ENCODE measurements at regions not wholly inside any gene's neighbourhood (a gene's known extent, or its start where the extent isn't known, plus 50 kb on each side); places are given as distances from the start of the nearest gene placed in this dataset.

- intact Hi-C loops (cut with micrococcal nuclease) = no loop called here
These were observed 1024.4 kb upstream of the LRRTM1 start for GRCh38 chr2:81328968-81329367.

- intact Hi-C loops (cut with micrococcal nuclease) = no loop called here
These were observed 1023.4 kb upstream of the LRRTM1 start for GRCh38 chr2:81327911-81328310.

DNA sequence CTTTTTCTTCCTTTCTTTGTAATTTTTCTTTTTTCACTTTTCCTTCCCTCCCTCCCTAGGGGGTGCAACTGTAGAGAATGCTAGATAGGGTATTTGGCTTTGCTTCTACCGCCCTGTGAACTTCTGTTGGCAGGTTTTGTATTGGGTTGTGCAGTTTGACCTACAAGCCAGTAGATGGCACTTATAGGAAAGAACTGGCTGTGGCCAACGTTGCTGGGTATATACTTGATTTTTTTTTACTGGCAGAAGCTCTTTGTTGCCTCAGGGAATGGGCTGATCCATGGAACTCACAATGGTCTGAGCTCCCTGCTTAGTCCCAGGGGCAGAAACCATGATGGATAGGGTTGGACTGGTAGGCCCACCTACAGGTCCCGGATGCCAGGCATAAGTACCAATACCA is 1019.5 kb upstream of the LRRTM1 start:
- intact Hi-C loops (cut with micrococcal nuclease) = no loop called here

- intact Hi-C loops (cut with micrococcal nuclease) = no loop called here
These were observed 999.7 kb upstream of the LRRTM1 start for GRCh38 chr2:81304154-81304830.

GRCh38 chr2:81303321-81303720 is 998.8 kb upstream of the LRRTM1 start:
- intact Hi-C loops (cut with micrococcal nuclease) = no loop called here

DNA sequence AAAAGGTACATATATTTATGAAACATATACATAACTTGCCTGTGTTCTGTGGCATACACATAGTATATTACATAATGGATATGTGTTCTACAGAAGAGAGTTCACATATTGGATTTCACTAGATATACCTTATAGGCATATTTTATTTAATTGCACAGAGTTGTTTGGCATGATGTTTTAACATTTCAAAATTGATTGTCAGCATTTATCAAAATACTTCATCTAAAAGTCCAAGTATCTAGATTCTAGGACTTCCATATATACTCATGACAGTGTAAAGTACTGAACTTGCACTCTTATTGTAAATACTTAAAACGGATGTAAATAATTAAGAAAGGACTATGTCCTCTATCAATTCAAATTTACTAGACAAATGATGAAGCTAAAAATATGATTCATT is 995.3 kb upstream of the LRRTM1 start:
- intact Hi-C loops (cut with micrococcal nuclease) = no loop called here

DNA sequence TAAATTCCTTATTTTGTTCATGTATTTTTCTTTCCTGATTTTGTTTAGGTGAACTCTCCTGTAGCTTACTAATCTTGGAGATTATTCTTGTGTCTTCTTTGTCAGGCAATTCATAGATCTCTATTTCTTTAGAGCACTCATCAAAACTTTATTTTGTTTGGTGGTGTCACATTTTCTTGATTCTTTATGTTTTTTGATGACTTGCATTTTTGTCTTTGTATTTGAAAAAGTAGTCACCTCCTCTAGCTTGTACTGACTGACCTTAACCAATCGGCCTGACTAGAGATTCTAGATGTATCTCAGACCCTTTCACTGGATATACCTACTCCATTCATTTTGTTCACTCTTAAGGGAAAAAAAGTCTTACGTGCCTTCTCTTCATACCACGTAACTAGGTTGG is 986.3 kb upstream of the LRRTM1 start:
- intact Hi-C loops (cut with micrococcal nuclease) = no loop called here

- intact Hi-C loops (cut with micrococcal nuclease) = no loop called here
These were observed 978.5 kb upstream of the LRRTM1 start for GRCh38 chr2:81283081-81283480.

- intact Hi-C loops (cut with micrococcal nuclease) = no loop called here
These were observed 977.7 kb upstream of the LRRTM1 start for GRCh38 chr2:81282151-81282769.

GRCh38 chr2:81276595-81276994 is 972.0 kb upstream of the LRRTM1 start:
- intact Hi-C loops (cut with micrococcal nuclease) = no loop called here

- intact Hi-C loops (cut with micrococcal nuclease) = no loop called here
These were observed 961.6 kb upstream of the LRRTM1 start for GRCh38 chr2:81266106-81266505.

DNA sequence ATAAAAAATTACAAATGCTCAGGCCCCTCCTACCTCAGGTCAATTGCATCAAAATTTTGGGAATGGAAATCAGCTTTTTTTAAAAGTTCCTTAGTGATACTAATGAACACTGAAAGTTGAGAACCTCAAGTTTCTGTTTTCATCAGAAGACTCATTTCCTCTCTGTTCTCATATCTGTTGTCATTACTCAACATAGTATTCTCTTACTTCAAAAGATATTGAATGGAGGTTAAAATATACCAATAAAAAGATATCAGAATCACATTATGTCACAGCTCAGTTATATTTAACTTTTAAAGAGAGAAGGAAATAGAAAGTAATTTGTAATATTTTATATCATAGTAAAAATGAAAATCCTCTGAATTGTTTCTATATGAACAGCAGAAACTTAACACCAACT is 959.4 kb upstream of the LRRTM1 start:
- intact Hi-C loops (cut with micrococcal nuclease) = no loop called here

GRCh38 chr2:81260320-81260719 is 955.8 kb upstream of the LRRTM1 start:
- intact Hi-C loops (cut with micrococcal nuclease) = no loop called here

DNA sequence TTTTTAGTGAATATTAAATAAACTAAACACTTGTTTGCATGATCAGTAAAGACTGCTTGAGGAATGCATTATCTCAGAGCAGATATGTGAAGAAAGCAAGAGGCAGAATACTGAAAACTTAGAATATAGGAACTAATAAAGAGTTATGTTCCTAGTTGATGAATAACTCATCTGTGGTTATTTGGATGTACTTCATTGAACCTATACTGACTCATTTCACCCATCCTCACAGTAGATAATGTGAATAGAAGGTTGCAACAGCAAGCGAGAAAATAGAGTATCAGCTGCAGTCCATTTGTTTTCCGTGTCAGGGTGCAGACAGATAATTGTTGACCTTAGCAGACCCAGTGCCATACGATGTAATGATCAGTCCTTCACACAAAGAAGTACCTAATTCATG is 945.7 kb upstream of the LRRTM1 start:
- intact Hi-C loops (cut with micrococcal nuclease) = no loop called here

DNA sequence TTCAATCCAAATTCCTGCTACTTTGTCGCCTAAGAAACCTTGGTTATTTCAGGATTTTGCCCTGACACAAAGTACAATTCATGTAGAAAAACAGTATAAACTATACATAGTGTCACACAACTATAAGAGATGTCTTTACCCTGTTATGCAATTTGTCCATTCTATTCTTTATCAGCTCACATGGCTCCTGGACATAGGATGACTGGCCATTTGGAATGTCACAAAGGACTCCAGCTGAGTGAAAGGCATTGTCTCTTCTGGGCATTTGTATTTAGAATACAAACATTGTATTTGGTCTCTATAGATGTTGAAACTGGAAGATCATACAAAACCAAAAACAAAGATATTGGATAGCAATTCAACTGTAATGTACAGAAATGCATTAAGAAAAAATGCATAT is 944.6 kb upstream of the LRRTM1 start:
- intact Hi-C loops (cut with micrococcal nuclease) = no loop called here

DNA sequence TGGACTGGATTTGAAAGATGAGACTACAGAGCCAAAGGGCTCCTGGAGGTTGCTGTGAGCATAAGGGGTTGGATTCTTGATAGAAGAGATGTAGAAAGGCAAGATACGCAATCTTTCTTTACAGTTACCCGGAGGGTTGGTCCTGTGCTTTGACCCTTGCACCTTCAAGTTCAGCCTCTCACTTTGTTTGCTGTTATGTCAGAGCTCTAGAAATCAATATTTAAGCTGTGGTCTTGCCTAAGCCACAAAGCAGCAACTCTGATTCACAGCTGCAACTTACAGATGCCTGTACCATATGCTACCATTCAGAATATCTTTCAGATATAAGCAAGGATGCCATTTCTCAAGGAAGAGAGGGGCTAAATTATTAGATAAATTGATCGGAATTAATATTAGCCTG is 943.1 kb upstream of the LRRTM1 start:
- intact Hi-C loops (cut with micrococcal nuclease) = no loop called here

DNA sequence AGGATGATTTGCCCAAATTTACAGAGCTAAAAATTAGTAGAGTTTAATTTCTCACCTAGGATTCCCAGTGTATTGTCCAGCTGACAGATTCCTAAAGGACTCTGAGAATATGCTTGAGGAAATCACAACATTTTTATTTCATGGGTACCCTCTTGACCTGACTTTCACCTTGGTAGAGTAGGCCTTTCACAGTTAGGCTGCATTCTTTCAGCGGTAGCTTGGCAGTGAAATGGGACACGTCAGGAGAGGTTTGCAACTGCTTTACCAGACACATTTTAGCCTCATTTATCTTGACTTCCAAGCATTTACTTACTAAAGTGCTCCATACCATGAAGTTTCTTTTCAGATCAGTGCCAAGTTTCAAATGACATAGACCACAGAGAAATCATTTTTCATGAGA is 937.9 kb upstream of the LRRTM1 start:
- intact Hi-C loops (cut with micrococcal nuclease) = no loop called here

GRCh38 chr2:81238462-81238861 is 933.9 kb upstream of the LRRTM1 start:
- intact Hi-C loops (cut with micrococcal nuclease) = no loop called here

DNA sequence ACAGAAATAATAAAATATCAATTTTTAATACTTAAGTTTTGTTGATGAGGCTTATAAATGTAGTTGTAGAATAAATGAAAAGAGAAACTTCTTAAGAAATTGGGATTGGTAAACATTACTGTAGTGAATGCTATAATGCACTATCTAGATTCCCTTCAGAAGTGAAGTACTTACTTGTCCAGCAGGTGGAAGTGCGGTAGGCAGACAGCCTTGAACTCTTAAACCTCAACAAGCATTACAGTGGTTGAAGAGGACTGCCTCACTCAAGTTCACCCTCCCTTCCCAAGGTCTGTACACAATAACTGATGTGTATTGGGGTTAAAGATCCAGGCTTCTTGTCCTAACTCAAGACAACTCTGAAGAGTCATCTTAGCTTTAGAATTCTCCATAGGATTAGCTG is 931.0 kb upstream of the LRRTM1 start:
- intact Hi-C loops (cut with micrococcal nuclease) = no loop called here

GRCh38 chr2:81234711-81235110 is 930.2 kb upstream of the LRRTM1 start:
- intact Hi-C loops (cut with micrococcal nuclease) = no loop called here

DNA sequence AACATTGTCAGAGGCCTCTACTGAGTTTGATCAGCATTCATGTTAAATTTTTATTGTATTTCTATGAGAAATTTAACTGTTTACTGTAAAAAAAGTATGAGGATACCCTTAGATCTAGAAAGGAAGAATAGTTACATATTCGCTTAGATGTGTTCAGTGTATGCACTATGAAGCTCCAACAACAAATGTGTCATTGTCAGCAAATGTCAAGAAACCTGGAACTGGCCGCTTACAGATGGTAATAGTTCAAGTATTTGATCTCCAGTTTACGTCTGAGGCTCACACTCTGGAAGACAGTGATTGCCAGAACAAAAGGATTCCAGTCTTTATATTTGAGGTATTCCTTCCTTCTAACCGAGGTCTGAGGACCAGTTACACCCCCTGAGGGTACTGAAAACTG is 921.2 kb upstream of the LRRTM1 start:
- intact Hi-C loops (cut with micrococcal nuclease) = no loop called here

- intact Hi-C loops (cut with micrococcal nuclease) = no loop called here
These were observed 909.0 kb upstream of the LRRTM1 start for GRCh38 chr2:81213598-81213997.

- intact Hi-C loops (cut with micrococcal nuclease) = no loop called here
These were observed 901.7 kb upstream of the LRRTM1 start for GRCh38 chr2:81206216-81206615.
